HepG2 (cell line): ENCODE measurements at regions not wholly inside any gene's neighbourhood (a gene's known extent, or its start where the extent isn't known, plus 50 kb on each side); places are given as distances from the start of the nearest gene placed in this dataset.

ENCODE experiments used
- ATAC-seq: fragments of 200-7000 bp; cut with Tn5 transposase; 3 replicates; pipeline ENCODE4 v1.9.1; 2020; ENCODE audit warnings: mild to moderate bottlenecking, moderate library complexity
- BruUV-seq: library from RNA; stranded (reverse); fragments of 400-500 nt; replicated peaks from 2 replicates; lab custom pipeline; 2021; lab: Mats Ljungman, UMichigan
- CTCF ChIA-PET: fragments of 300-600 bp; formaldehyde crosslinking; extraction: SDS; loops from one replicate; lab custom pipeline; 2021; ENCODE audit warnings: low total read pairs, inconsistent platforms, low intra/inter-chr PET ratio; lab: Yijun Ruan, JAX
- POLR2A ChIA-PET: fragments of 350-600 bp; sonication (Branson Sonifier 250); formaldehyde crosslinking; loops from one replicate; lab custom pipeline; 2020; ENCODE audit warnings: antibody characterized with exemption, inconsistent platforms; lab: Yijun Ruan, JAX
- DNase-seq: peaks from one replicate; pipeline ENCODE4 v3.0.0-alpha.2; 2015; ENCODE audit warnings: low spot score
- FAIRE-seq: peaks from 3 replicates; lab custom pipeline; 2011; peaks lifted over from hg19 to GRCh38; lab: Jason Lieb, UNC
- H2AFZ ChIP-seq: one replicate; pipeline ENCODE4 v1.6.1; 2011; ENCODE audit warnings: low read length, inconsistent platforms
- H3K27ac ChIP-seq: fragments of 300-600 bp; 3 replicates; pipeline ENCODE4 v1.8.0; 2011; ENCODE audit warnings: mixed run types, mild to moderate bottlenecking, mixed read lengths, low read length, inconsistent platforms; ENCODE audit not compliant: insufficient read depth; ENCODE audit errors: extremely low read length
- H3K27me3 ChIP-seq, 2 experiments: fragments of 200-600 bp in 1 of 2; 2 replicates in 1 of 2; 3 replicates in 1 of 2; pipeline versions ENCODE4 v1.6.0 to v1.8.0; 2011; ENCODE audit warnings: low read length in 2 of 2, mild to moderate bottlenecking in 2 of 2, moderate library complexity in 2 of 2, inconsistent platforms in 1 of 2; ENCODE audit not compliant: insufficient read depth in 2 of 2, control insufficient read depth in 1 of 2
- H3K36me3 ChIP-seq, 2 experiments: fragments of 200-600 bp in 1 of 2; replicated peaks in 1 of 2; 2 replicates in 1 of 2; 3 replicates in 1 of 2; pipeline versions ENCODE4 v1.5.1 to v1.8.0; 2011; ENCODE audit warnings: low read length in 2 of 2, inconsistent platforms in 1 of 2; ENCODE audit not compliant: insufficient read depth in 2 of 2, control insufficient read depth in 1 of 2
- H3K4me1 ChIP-seq: 2 replicates; pipeline ENCODE4 v1.5.1; 2012; ENCODE audit warnings: low read length, inconsistent platforms; ENCODE audit not compliant: insufficient read depth
- H3K4me2 ChIP-seq: 2 replicates; pipeline ENCODE4 v1.6.0; 2011; ENCODE audit warnings: low read depth, low read length, inconsistent platforms
- H3K4me3 ChIP-seq, 3 experiments: fragments of 200-600 bp in 1 of 3; sonication (generic), shearing (Covaris generic) in 1 of 3; replicated peaks in 1 of 3; 2 replicates each; pipeline ENCODE4 v1.5.1; 2011 to 2016; ENCODE audit warnings: low read length in 3 of 3, inconsistent platforms in 2 of 3, low read depth in 2 of 3, mild to moderate bottlenecking in 2 of 3, control low read depth in 1 of 3, mixed read lengths in 1 of 3; ENCODE audit not compliant: insufficient read depth in 1 of 3
- H3K79me2 ChIP-seq: one replicate; pipeline ENCODE4 v1.6.1; 2011; ENCODE audit warnings: low read length, inconsistent platforms; ENCODE audit not compliant: insufficient read depth
- H3K9ac ChIP-seq: 2 replicates; pipeline ENCODE4 v1.6.0; 2011; ENCODE audit warnings: mild to moderate bottlenecking, low read depth, low read length, inconsistent platforms; ENCODE audit not compliant: insufficient read depth
- H3K9me3 ChIP-seq: 2 replicates; pipeline ENCODE4 v1.5.1; 2012; ENCODE audit warnings: mild to moderate bottlenecking, low read length
- H4K20me1 ChIP-seq: 2 replicates; pipeline ENCODE4 v1.6.0; 2011; ENCODE audit warnings: inconsistent platforms, mild to moderate bottlenecking, low read length, moderate library complexity; ENCODE audit not compliant: insufficient read depth
- AKAP8 ChIP-seq: sonication (generic); formaldehyde crosslinking; IDR thresholded peaks from 2 replicates; pipeline ENCODE4 v1.5.1; 2020; ENCODE audit warnings: mild to moderate bottlenecking, missing genetic modification reagents
- GPN1 ChIP-seq: sonication (generic); formaldehyde crosslinking; IDR thresholded peaks from 2 replicates; pipeline ENCODE4 v1.5.1; 2020; ENCODE audit warnings: missing genetic modification reagents, borderline replicate concordance
- KDM3A ChIP-seq: IDR thresholded peaks from 2 replicates; pipeline ENCODE4 v1.6.1; 2018; ENCODE audit warnings: low read depth, missing compliant biosample characterization
- SRY ChIP-seq: sonication (generic); formaldehyde crosslinking; IDR thresholded peaks from 2 replicates; pipeline ENCODE4 v1.8.0; 2022; ENCODE audit warnings: mild to moderate bottlenecking, missing genetic modification reagents
- ZFP1 ChIP-seq: IDR thresholded peaks from 2 replicates; pipeline ENCODE4 v1.6.1; 2016
- ZNF20 ChIP-seq: sonication (generic); formaldehyde crosslinking; IDR thresholded peaks from 2 replicates; pipeline ENCODE4 v1.4.0; 2020; ENCODE audit warnings: mild to moderate bottlenecking, moderate library complexity, missing genetic modification reagents
- ZNF207 ChIP-seq: fragments of 450-650 bp; IDR thresholded peaks from 2 replicates; pipeline ENCODE4 v1.6.1; 2016; ENCODE audit warnings: antibody characterized with exemption, borderline replicate concordance
- ZSCAN20 ChIP-seq: sonication (generic); formaldehyde crosslinking; IDR thresholded peaks from 2 replicates; pipeline ENCODE4 v1.4.0; 2020; ENCODE audit warnings: missing genetic modification reagents, mild to moderate bottlenecking, borderline replicate concordance
- WGBS: methylation state at CpG from one replicate; pipeline ENCODE4 v1.1.6; 2017; ENCODE audit warnings: low lambda C conversion rate; 5-methylcytosine and 5-hydroxymethylcytosine counted together
- in situ Hi-C: cut with HindIII; loops from 2 replicates; pipeline ENCODE4 v1.10.0; 2017; ENCODE audit warnings: low pct_unique_long_range_greater_than_20kb; ENCODE audit not compliant: extremely low pct_ligation_motif_present
- intact Hi-C: fragments of 100-400 bp; cut with micrococcal nuclease; formaldehyde crosslinking; loops from one replicate; pipeline ENCODE4 v1.10.0; 2022; ENCODE audit not compliant: unreplicated experiment

GRCh38 chr5:67266654-67267350 lies 70.2 kb upstream of the CD180 start:
- no peak overlapping the region for H3K27ac ChIP-seq
- 28% methylated on average over 6 of the region's 6 CpGs for WGBS
- FAIRE-seq: peak; percentile 18
- DNase-seq: no peak
- no peak for TF ChIP-seq SRY (CRISPR knock-in tag)
- no peak for TF ChIP-seq ZSCAN20 (CRISPR knock-in tag)
- TF ChIP-seq ZNF207: no peak
- no peak for TF ChIP-seq ZNF20 (CRISPR knock-in tag)
- no peak for TF ChIP-seq GPN1 (CRISPR knock-in tag)
- TF ChIP-seq AKAP8 (CRISPR knock-in tag): no peak
- H3K4me3 ChIP-seq: no peak overlapping the region
- no peaks in the 10 kb centered on the region for H3K79me2 ChIP-seq
- in situ Hi-C loops: no loop called here
- POLR2A ChIA-PET: no interaction called here
- BruUV-seq: no TSS peak
- H3K4me2 ChIP-seq: peak overlapping the region; percentile 83; the same call in 1 of the 2 replicates
- no peaks in the 10 kb centered on the region for H3K36me3 ChIP-seq
- no peak overlapping the region for H2AFZ ChIP-seq
- no peaks in the 10 kb centered on the region for H4K20me1 ChIP-seq
- H3K9me3 ChIP-seq: no peaks in the 10 kb centered on the region
- ATAC-seq: no peak
- H3K4me1 ChIP-seq: peaks cover 40% of the 10 kb centered on the region
- intact Hi-C loops: no loop called here
- H3K27me3 ChIP-seq: no peaks in the 10 kb centered on the region; a peak in 2 of 5 replicates
- H3K9ac ChIP-seq: no peak overlapping the region
- CTCF ChIA-PET: no interaction called here

GRCh38 chr5:67265951-67266350 lies 69.4 kb upstream of the CD180 start:
- Histone ChIP-seq H3K4me1 (peaks cover 40% of the 10 kb centered on the region), H4K20me1 (no peaks in the 10 kb centered on the region), H3K4me3 (no peak overlapping the region), H3K79me2 (no peaks in the 10 kb centered on the region), H3K9ac (no peak overlapping the region), H3K4me2 (no peak overlapping the region), H3K9me3 (no peaks in the 10 kb centered on the region), H3K27me3 (no peaks in the 10 kb centered on the region; a peak in 2 of 5 replicates), H3K36me3 (no peaks in the 10 kb centered on the region), H2AFZ (no peak overlapping the region), H3K27ac (no peak overlapping the region)
- TF ChIP-seq KDM3A (CRISPR knock-in tag): no peak
- no peak for TF ChIP-seq ZFP1 (CRISPR knock-in tag)
- ChIA-PET POLR2A (no interaction called here), CTCF (no interaction called here)
- FAIRE-seq: no peak
- BruUV-seq: no TSS peak
- 100% methylated on average over 1 of the region's 1 CpG for WGBS
- ATAC-seq: no peak
- in situ Hi-C loops (no loop called here), intact Hi-C loops (no loop called here)
- no peak for DNase-seq
